Spleen (tissue), 11 donors: ENCODE measurements at regions not wholly inside any gene's neighbourhood (a gene's known extent, or its start where the extent isn't known, plus 50 kb on each side); places are given as distances from the start of the nearest gene placed in this dataset.

Experiments
- DNase-seq: peaks from one replicate; pipeline ENCODE4 v3.0.0-alpha.2; 2020
- H3K27ac ChIP-seq, 8 donors: fragments of 200-600 bp; sonication (generic) in 7 of 8; 1 replicate in 4 of 8; 2 replicates in 4 of 8; pipeline versions ENCODE4 v1.5.0 to v1.8.0; 2016 to 2021; ENCODE audit warnings: inconsistent platforms in 4 of 8, mild to moderate bottlenecking in 4 of 8, moderate library complexity in 1 of 8
- H3K27me3 ChIP-seq, 7 donors: fragments of 200-600 bp; sonication (generic) in 6 of 7; replicated peaks in 1 of 7; 1 replicate in 4 of 7; 2 replicates in 3 of 7; pipeline versions ENCODE4 v1.5.0 to v1.8.0; 2016 to 2021; ENCODE audit warnings: inconsistent platforms in 3 of 7, mild to moderate bottlenecking in 1 of 7
- H3K36me3 ChIP-seq, 6 donors: fragments of 200-600 bp; sonication (generic) in 5 of 6; 1 replicate in 4 of 6; 2 replicates in 2 of 6; pipeline versions ENCODE4 v1.5.0 to v1.8.0; 2016 to 2021; ENCODE audit warnings: inconsistent platforms in 2 of 6
- H3K4me1 ChIP-seq, 6 donors: fragments of 200-600 bp; sonication (generic) in 5 of 6; 1 replicate in 3 of 6; 2 replicates in 3 of 6; pipeline versions ENCODE4 v1.5.0 to v1.8.0; 2016 to 2021; ENCODE audit warnings: inconsistent platforms in 3 of 6
- H3K4me3 ChIP-seq, 8 donors: fragments of 200-600 bp; sonication (generic) in 7 of 8; 1 replicate in 4 of 8; 2 replicates in 4 of 8; pipeline versions ENCODE4 v1.5.0 to v1.8.0; 2016 to 2021; ENCODE audit warnings: inconsistent platforms in 4 of 8, mild to moderate bottlenecking in 4 of 8, moderate library complexity in 2 of 8
- H3K9me3 ChIP-seq, 8 donors: fragments of 200-600 bp; sonication (generic) in 7 of 8; 1 replicate in 4 of 8; 2 replicates in 4 of 8; pipeline versions ENCODE4 v1.5.0 to v1.8.0; 2016 to 2021; ENCODE audit warnings: inconsistent platforms in 4 of 8
- CTCF ChIP-seq, 11 experiments: fragments of 200-600 bp in 7 of 11; fragments of 450-650 bp in 4 of 11; sonication (generic) in 4 of 11; IDR thresholded peaks in 8 of 11; conservative IDR thresholded peaks in 3 of 11; 1 replicate in 7 of 11; 2 replicates in 4 of 11; pipeline versions ENCODE4 v1.4.0 to v1.8.0; 2016 to 2021; ENCODE audit warnings: antibody characterized with exemption in 11 of 11, inconsistent platforms in 4 of 11, mild to moderate bottlenecking in 1 of 11
- POLR2A ChIP-seq, 3 donors: fragments of 450-650 bp; IDR thresholded peaks; one replicate each; pipeline ENCODE4 v1.5.1; 2017; ENCODE audit warnings: antibody characterized with exemption in 3 of 3, mild to moderate bottlenecking in 1 of 3
- POLR2AphosphoS5 ChIP-seq, 3 donors: sonication (generic); formaldehyde crosslinking; IDR thresholded peaks; one replicate each; pipeline ENCODE4 v1.5.1; 2017; ENCODE audit warnings: antibody characterized with exemption in 3 of 3
- WGBS, 5 donors: extraction: QIAGEN DNeasy Blood & Tissue Kit in 3 of 5; methylation state at CpG; one replicate each; pipeline versions ENCODE4 v1.1.5 to v1.1.7; 2013 to 2018; 5-methylcytosine and 5-hydroxymethylcytosine counted together
- intact Hi-C: fragments of 100-400 bp; cut with DNase I; formaldehyde crosslinking; loops from one replicate; pipeline ENCODE4 v1.15.0; 2023; ENCODE audit warnings: low total_unique reads
- donor health status: healthy with polysubstance abuse.
- donor health status: DM: no; HTN: no; CAD: no; lungs with moderate emphysema.
- donor health status: DM: no; HTN: no; CAD: no.
- donor health status: Bipolar disorder and iron deficiency.
- donor health status: healthy.
- donor health status: DM: no; HTN: no; CAD: no.
- donor health status: DM: yes; HTN: yes; CAD: no.

GRCh38 chr11:80503990-80504389 is 1063.2 kb upstream of the TENM4 start:
- Histone ChIP-seq H3K9me3 (peaks cover 0 to 31% (median 12%) of the 10 kb centered on the region in 8 donors), H3K27me3 (no peaks in the 10 kb centered on the region), H3K27ac (no peak overlapping the region), H3K36me3 (no peaks in the 10 kb centered on the region), H3K4me3 (no peak overlapping the region), H3K4me1 (no peaks in the 10 kb centered on the region)
- no peak for DNase-seq
- intact Hi-C loops, result no loop called here
- TF ChIP-seq POLR2AphosphoS5 (IDR thresholded peaks at IDR 0.05), result no peak
- TF ChIP-seq POLR2A (IDR thresholded peaks at IDR 0.05), result no peak
- no peak for TF ChIP-seq CTCF (IDR thresholded peaks at IDR 0.05 in 8 of 11, conservative IDR thresholded peaks at IDR 0.05 in 3 of 11)
- WGBS, 5 donors, result 50 to 68% (median 60%) methylated on average over 1 of the region's 1 CpG

- H3K4me1 ChIP-seq, result no peaks in the 10 kb centered on the region
- H3K4me3 ChIP-seq, result no peak overlapping the region
- H3K27ac ChIP-seq, result no peak overlapping the region
- H3K36me3 ChIP-seq, result no peaks in the 10 kb centered on the region
- DNase-seq, result no peak
- 53 to 70% (median 59%) methylated on average over 3 of the region's 3 CpGs for WGBS, 5 donors
- H3K27me3 ChIP-seq, result no peaks in the 10 kb centered on the region
- H3K9me3 ChIP-seq, result peaks cover 0 to 24% (median 4%) of the 10 kb centered on the region in 8 donors
- no peak for TF ChIP-seq CTCF (IDR thresholded peaks at IDR 0.05 in 8 of 11, conservative IDR thresholded peaks at IDR 0.05 in 3 of 11)
- TF ChIP-seq POLR2A (IDR thresholded peaks at IDR 0.05), result no peak
- no peak for TF ChIP-seq POLR2AphosphoS5 (IDR thresholded peaks at IDR 0.05)
- intact Hi-C loops, result no loop called here
These were observed 1061.7 kb upstream of the TENM4 start for GRCh38 chr11:80502511-80502910.

GRCh38 chr11:80495116-80495515 is 1054.3 kb upstream of the TENM4 start:
- DNase-seq, result no peak
- intact Hi-C loops, result no loop called here
- Histone ChIP-seq H3K27ac (no peak overlapping the region), H3K4me3 (no peak overlapping the region), H3K27me3 (no peaks in the 10 kb centered on the region), H3K4me1 (no peaks in the 10 kb centered on the region), H3K9me3 (peaks cover 7 to 65% (median 49%) of the 10 kb centered on the region in 8 donors), H3K36me3 (no peaks in the 10 kb centered on the region)
- TF ChIP-seq POLR2A (IDR thresholded peaks at IDR 0.05) (no peak), CTCF (IDR thresholded peaks at IDR 0.05 in 8 of 11, conservative IDR thresholded peaks at IDR 0.05 in 3 of 11) (no peak), POLR2AphosphoS5 (IDR thresholded peaks at IDR 0.05) (no peak)

GRCh38 chr11:80487952-80488351 is 1047.1 kb upstream of the TENM4 start:
- TF ChIP-seq CTCF (IDR thresholded peaks at IDR 0.05 in 8 of 11, conservative IDR thresholded peaks at IDR 0.05 in 3 of 11) (no peak), POLR2A (IDR thresholded peaks at IDR 0.05) (no peak), POLR2AphosphoS5 (IDR thresholded peaks at IDR 0.05) (no peak)
- intact Hi-C loops, result no loop called here

More at GRCh38 chr11:80487952-80488351, 1047.1 kb upstream of the TENM4 start:
- peaks cover 0 to 31% (median 10%) of the 10 kb centered on the region in 8 donors for H3K9me3 ChIP-seq
- no peak overlapping the region for H3K4me3 ChIP-seq
- H3K27ac ChIP-seq, result no peak overlapping the region
- no peaks in the 10 kb centered on the region for H3K27me3 ChIP-seq
- no peaks in the 10 kb centered on the region for H3K36me3 ChIP-seq
- H3K4me1 ChIP-seq, result no peaks in the 10 kb centered on the region
- no peak for DNase-seq
